Right renal pelvis (tissue), 4 donors: ENCODE measurements at regions not wholly inside any gene's neighbourhood (a gene's known extent, or its start where the extent isn't known, plus 50 kb on each side); places are given as distances from the start of the nearest gene placed in this dataset.

ENCODE experiments used
- DNase-seq, 4 donors: peaks; one replicate each; pipeline ENCODE4 v3.0.0-alpha.2; 2013; ENCODE audit warnings: low read depth in 4 of 4, low spot score in 3 of 4, missing footprints in 1 of 4

DNA sequence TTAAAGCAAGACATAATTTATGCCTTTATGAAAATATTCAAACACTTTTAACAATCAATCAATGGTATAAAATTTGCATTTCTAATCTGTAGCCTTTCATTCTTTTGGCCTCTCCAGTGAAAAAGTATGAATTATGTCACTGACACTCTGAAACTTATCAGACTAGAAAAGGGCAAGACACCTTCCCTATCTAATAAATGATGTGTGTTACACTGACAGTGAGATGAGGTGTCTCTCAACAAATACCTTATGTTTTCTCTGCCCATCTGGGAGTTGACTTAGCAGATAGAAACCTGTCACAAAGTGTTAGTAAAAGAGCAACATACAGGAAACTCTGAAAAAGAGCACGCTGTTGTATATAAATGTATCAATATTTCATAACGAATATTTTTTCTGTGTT is 94.2 kb upstream of the TECRL start:
- DNase-seq, result no peak

DNA sequence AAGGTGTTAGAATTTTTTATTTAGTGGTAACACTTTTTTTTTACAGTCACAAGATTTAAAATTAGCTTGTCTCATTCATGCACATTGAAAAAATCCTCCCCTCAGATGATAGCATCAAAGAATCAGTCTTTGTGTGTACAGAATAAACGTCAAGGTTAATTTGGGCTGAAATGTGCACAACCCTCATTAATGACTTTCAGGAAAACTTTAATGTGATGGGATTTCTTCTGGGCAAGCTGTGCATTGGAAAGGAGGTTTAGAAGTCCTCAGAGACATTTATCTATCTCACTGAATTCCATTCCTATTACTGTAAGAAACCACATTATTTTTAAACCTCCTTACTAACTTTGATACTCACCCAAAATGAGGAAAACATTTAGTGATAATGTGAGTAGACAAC is 88.2 kb upstream of the TECRL start:
- DNase-seq, result no peak

DNA sequence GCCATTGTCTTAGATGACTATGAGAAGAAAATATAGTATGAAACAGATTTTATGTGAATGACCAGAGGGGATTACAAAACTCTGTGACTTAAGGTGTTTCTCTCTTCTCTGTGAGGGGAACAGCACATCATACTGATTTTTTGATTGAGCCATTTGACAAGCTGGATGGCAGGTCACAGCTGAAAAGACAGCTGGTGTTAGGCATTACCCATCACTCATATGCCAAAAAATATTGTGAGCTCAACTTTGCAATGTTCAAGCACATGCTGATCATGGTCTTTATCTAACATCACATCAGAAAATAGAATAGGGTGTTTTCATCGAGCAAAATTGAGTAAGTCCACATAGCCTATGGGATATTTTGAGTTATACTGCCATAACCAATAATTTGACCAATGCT is 86.7 kb upstream of the TECRL start:
- no peak for DNase-seq

DNA sequence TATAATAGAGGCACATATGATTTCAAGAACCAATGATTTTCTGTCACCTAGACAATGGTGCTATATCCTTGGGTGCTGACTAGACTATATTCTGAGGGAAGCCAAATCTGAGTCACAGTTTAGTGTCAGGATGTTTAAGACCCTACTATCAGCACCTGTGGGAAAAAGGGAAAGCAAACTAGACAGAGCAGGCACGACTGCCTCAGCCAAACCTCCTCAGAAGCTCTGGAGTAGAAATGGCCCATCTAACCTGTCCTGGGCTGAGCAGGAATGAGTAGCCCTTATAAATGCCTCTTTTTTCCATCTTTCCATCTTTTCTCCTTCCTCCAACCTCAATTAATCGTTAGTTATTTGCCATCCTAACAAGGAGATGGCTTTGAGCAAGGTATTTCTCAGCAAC is 80.4 kb upstream of the TECRL start:
- no peak for DNase-seq

DNA sequence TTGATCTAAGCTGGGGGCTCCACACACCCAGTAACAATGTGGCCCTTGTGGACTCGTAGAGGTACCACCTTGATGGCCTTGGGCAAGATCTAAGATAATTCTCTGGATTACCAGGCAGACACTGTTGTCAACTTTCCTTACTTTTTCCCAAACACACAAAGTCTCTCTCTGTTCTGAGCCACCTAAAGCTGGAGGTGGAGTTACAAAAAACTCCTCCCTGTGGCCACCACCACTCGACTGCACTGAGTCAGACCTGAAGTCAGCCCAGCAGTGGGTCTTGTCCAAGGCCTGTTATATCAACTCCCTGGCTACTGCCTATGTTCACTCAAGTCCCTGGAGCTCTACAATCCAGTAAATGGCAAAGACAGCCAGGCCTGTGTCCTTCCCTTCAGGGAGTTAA is 70.1 kb upstream of the TECRL start:
- no peak for DNase-seq

- DNase-seq, result no peak
Measured at GRCh38 chr4:64477127-64477526, 67.9 kb upstream of the TECRL start.

GRCh38 chr4:64465263-64465662 is 56.0 kb upstream of the TECRL start:
- DNase-seq, result no peak

DNA sequence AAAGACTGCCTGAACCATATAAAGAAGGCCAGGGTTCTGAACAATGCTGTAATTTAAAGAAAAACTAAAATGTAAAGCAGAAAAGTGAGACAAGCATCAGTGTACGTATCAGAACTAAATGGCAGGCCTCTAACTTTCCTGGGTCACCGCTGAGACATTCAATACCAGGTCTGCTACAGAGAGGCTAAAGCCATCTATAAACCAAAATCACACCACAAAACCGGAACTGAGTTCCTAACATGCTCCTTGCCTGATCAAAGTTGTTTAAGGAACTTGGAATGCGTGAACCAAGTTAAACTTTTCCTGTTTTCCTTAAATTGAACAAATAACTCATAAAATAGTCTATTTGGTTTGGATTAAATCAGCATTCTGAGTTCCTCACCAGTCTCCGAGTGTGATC is 55.3 kb upstream of the TECRL start:
- no peak for DNase-seq
